Ascending aorta (tissue), 2 donors: ENCODE measurements at regions not wholly inside any gene's neighbourhood (a gene's known extent, or its start where the extent isn't known, plus 50 kb on each side); places are given as distances from the start of the nearest gene placed in this dataset.
"Not testable (repeated sequence)": the region's sequence is repeated elsewhere in the genome, so short reads cannot be mapped to it uniquely, and the experiment has no call there.

Experiments
- DNase-seq, 2 donors: peaks; one replicate each; pipeline ENCODE4 v3.0.0-alpha.2; 2019; ENCODE audit warnings: low spot score in 2 of 2
- H3K27ac ChIP-seq, 2 donors: fragments of 200-600 bp; sonication (generic); one replicate each; pipeline ENCODE4 v1.5.1; 2016 to 2017; ENCODE audit warnings: mild to moderate bottlenecking in 1 of 2
- H3K27me3 ChIP-seq: fragments of 200-600 bp; sonication (generic); one replicate; pipeline ENCODE4 v1.5.1; 2017
- H3K36me3 ChIP-seq, 2 donors: fragments of 200-600 bp; sonication (generic); one replicate each; pipeline ENCODE4 v1.5.1; 2016
- H3K4me1 ChIP-seq, 2 donors: fragments of 200-600 bp; sonication (generic); one replicate each; pipeline ENCODE4 v1.5.1; 2016 to 2017; ENCODE audit warnings: mild to moderate bottlenecking in 1 of 2
- H3K4me3 ChIP-seq, 2 donors: fragments of 200-600 bp; sonication (generic); one replicate each; pipeline ENCODE4 v1.5.1; 2016 to 2017; ENCODE audit warnings: mild to moderate bottlenecking in 1 of 2
- H3K9me3 ChIP-seq, 2 donors: fragments of 200-600 bp; sonication (generic); one replicate each; pipeline ENCODE4 v1.5.1; 2016
- intact Hi-C: fragments of 100-400 bp; cut with DNase I; formaldehyde crosslinking; loops from one replicate; pipeline ENCODE4 v1.15.1; 2023
- TF ChIP-seq, protein P1 (sequence below), 3 experiments: fragments of 200-600 bp in 2 of 3; fragments of 450-650 bp in 1 of 3; sonication (generic) in 2 of 3; IDR thresholded peaks; one replicate each; pipeline ENCODE4 v1.5.1; 2016 to 2019; ENCODE audit warnings: antibody characterized with exemption in 3 of 3, mild to moderate bottlenecking in 1 of 3, moderate library complexity in 1 of 3

DNA sequence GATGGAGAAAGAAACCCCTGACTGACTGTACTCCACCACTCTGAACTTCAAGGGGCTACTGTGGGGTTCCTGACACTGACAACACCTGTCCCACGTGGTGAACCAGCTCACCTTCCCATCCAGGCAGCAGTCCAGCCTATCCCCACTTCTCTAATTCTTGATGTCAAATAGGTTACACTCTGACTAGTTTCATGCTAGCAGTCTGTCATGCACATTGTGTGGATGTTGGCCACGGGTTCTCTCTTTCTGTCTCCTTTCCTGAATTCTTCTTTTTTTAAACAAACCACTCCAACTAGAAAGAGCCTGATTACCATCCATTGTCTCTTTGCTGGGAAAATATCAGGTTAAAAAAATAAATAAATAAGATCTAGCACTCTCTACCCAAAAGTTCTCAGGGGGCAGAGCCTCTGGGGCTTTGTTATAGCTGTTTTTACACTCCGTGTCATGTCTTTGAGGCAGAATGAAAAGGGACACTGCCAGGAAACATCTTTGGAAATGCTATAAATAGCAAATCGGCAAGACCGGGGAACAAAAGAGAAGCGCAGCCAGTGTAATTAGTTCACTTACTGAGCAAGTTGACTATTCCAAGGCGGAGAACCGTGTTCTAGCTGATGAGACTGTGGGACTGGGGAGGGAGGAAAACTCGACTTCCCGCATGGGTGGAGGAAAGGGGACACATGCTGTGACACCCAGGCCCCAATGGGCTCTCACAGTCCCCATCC lies 356.1 kb downstream of the OMA1 start:
- H3K36me3 ChIP-seq = no peaks in the 10 kb centered on the region
- no peak for DNase-seq
- H3K9me3 ChIP-seq = no peaks in the 10 kb centered on the region
- H3K27ac ChIP-seq = no peak overlapping the region
- H3K4me1 ChIP-seq = no peaks in the 10 kb centered on the region
- TF ChIP-seq, protein P1, sequence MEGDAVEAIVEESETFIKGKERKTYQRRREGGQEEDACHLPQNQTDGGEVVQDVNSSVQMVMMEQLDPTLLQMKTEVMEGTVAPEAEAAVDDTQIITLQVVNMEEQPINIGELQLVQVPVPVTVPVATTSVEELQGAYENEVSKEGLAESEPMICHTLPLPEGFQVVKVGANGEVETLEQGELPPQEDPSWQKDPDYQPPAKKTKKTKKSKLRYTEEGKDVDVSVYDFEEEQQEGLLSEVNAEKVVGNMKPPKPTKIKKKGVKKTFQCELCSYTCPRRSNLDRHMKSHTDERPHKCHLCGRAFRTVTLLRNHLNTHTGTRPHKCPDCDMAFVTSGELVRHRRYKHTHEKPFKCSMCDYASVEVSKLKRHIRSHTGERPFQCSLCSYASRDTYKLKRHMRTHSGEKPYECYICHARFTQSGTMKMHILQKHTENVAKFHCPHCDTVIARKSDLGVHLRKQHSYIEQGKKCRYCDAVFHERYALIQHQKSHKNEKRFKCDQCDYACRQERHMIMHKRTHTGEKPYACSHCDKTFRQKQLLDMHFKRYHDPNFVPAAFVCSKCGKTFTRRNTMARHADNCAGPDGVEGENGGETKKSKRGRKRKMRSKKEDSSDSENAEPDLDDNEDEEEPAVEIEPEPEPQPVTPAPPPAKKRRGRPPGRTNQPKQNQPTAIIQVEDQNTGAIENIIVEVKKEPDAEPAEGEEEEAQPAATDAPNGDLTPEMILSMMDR (IDR thresholded peaks at IDR 0.05) = no peak
- intact Hi-C loops = no loop called here
- no peaks in the 10 kb centered on the region for H3K27me3 ChIP-seq
- no peak overlapping the region for H3K4me3 ChIP-seq

GRCh38 chr1:58189453-58189852 lies 357.1 kb downstream of the OMA1 start:
- no peaks in the 10 kb centered on the region for H3K27me3 ChIP-seq
- TF ChIP-seq, protein P1 (IDR thresholded peaks at IDR 0.05) = no peak

GRCh38 chr1:58183286-58183685 lies 363.2 kb downstream of the OMA1 start:
- no peak for DNase-seq
- intact Hi-C loops = no loop called here
- Histone ChIP-seq H3K27ac (no peak overlapping the region), H3K9me3 (peaks cover 0 to 6% of the 10 kb centered on the region in 2 donors), H3K4me3 (no peak overlapping the region), H3K27me3 (no peaks in the 10 kb centered on the region), H3K36me3 (no peaks in the 10 kb centered on the region), H3K4me1 (no peaks in the 10 kb centered on the region)
- TF ChIP-seq, protein P1 (IDR thresholded peaks at IDR 0.05) = no peak

More at GRCh38 chr1:58189453-58189852, 357.1 kb downstream of the OMA1 start:
- Histone ChIP-seq H3K36me3 (no peaks in the 10 kb centered on the region), H3K4me1 (no peaks in the 10 kb centered on the region), H3K4me3 (no peak overlapping the region), H3K9me3 (no peaks in the 10 kb centered on the region), H3K27ac (no peak overlapping the region)
- DNase-seq = no peak
- intact Hi-C loops = no loop called here

- no peaks in the 10 kb centered on the region for H3K27me3 ChIP-seq
- no peaks in the 10 kb centered on the region for H3K4me1 ChIP-seq
- intact Hi-C loops = no loop called here
- TF ChIP-seq, protein P1 (IDR thresholded peaks at IDR 0.05) = no peak
- H3K36me3 ChIP-seq = no peaks in the 10 kb centered on the region
- peaks cover 0 to 6% of the 10 kb centered on the region in 2 donors for H3K9me3 ChIP-seq
- no peak for DNase-seq
- H3K4me3 ChIP-seq = no peak overlapping the region
- no peak overlapping the region for H3K27ac ChIP-seq
Observed at GRCh38 chr1:58180537-58180936, 366.0 kb downstream of the OMA1 start.

DNA sequence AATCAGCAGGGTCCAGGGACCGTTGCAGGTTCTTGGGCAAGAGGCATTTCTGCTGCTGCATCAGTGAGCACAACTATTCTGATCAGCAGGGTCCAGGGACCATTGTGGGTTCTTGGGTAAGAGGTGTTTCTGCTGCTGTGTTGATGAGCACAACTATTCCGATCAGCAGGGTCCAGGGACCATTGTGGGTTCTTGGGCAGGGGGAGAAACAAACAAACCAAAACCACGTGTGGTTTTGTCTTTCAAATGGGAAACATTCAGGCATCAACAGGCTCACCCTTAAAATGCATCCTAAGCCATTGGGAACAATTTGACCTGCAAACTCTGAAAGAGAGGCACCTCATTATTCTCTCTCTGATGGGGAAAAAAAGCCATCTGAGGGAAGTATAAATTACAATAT lies 377.4 kb downstream of the OMA1 start:
- intact Hi-C loops = loop anchor here (10.0 kb wide), 1 partner anchor 1334 kb away; no protein-coding TSS in a partner anchor
- DNase-seq, H3K9me3 ChIP-seq, H3K4me1 ChIP-seq, H3K27ac ChIP-seq, H3K27me3 ChIP-seq, H3K36me3 ChIP-seq, H3K4me3 ChIP-seq: not testable (repeated sequence)

DNA sequence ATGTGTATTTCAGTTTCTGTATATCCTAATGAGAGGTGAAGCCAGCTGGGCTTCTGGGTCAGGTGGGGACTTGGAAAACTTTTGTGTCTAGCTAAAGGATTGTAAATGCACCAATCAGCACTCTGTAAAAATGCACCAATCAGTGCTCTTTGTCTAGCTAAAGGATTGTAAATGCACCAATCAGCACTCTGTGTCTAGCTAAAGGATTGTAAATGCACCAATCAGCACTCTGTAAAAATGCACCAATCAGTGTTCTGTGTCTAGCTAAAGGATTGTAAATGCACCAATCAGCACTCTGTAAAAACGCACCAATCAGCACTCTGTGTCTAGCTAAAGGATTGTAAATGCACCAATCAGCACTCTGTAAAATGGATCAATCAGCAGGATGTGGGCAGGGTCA lies 379.4 kb downstream of the OMA1 start:
- H3K4me1 ChIP-seq, H3K9me3 ChIP-seq, H3K27ac ChIP-seq, H3K4me3 ChIP-seq, DNase-seq, H3K36me3 ChIP-seq, H3K27me3 ChIP-seq: not testable (repeated sequence)
- intact Hi-C loops = loop anchor here (10.0 kb wide), 1 partner anchor 1332 kb away; no protein-coding TSS in a partner anchor
